HG03045 (cell line): ENCODE measurements at regions not wholly inside any gene's neighbourhood (a gene's known extent, or its start where the extent isn't known, plus 50 kb on each side); places are given as distances from the start of the nearest gene placed in this dataset.

Experiments used
- ATAC-seq: cut with Tn5 transposase; IDR thresholded peaks from one replicate; pipeline ENCODE4 v1.9.1; 2021; ENCODE audit warnings: mild to moderate bottlenecking, moderate library complexity; ENCODE audit not compliant: unreplicated experiment

GRCh38 chr19:30082611-30083010 is 140.6 kb downstream of the URI1 start:
- no peak for ATAC-seq

GRCh38 chr19:30083125-30083681 is 141.2 kb downstream of the URI1 start:
- no peak for ATAC-seq

- no peak for ATAC-seq
These were observed 141.7 kb downstream of the URI1 start for GRCh38 chr19:30083701-30084156.

GRCh38 chr19:30084390-30084819 is 142.4 kb downstream of the URI1 start:
- no peak for ATAC-seq

DNA sequence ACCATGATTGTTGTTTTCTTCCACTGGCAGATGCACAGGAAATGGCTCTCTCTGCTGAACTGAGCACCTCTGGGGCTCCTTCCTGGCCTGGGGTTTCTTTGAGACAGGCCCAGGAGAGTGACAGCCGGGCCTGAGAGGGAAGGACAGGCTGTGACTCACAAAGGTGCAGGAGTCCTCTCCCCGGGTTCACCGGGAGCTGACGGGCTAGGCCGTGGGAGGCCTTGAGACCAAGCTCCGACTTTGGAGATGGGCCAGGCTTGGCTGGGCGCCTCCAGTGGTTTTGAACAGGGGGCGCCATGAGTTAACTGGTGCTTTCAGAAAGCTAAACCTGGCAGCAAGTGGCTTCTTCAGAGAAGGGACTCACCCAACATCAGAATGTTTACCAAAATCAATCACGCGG is 143.4 kb downstream of the URI1 start:
- no peak for ATAC-seq

- ATAC-seq: no peak
These were observed 144.2 kb downstream of the URI1 start for GRCh38 chr19:30086220-30086619.

- no peak for ATAC-seq
These were observed 144.9 kb downstream of the URI1 start for GRCh38 chr19:30086916-30087315.

- no peak for ATAC-seq
These were observed 145.5 kb downstream of the URI1 start for GRCh38 chr19:30087381-30088138.

GRCh38 chr19:30088567-30088966 is 146.5 kb downstream of the URI1 start:
- ATAC-seq: no peak

- no peak for ATAC-seq
These were observed 147.1 kb downstream of the URI1 start for GRCh38 chr19:30089086-30089665.

- no peak for ATAC-seq
These were observed 148.4 kb downstream of the URI1 start for GRCh38 chr19:30090476-30090875.

DNA sequence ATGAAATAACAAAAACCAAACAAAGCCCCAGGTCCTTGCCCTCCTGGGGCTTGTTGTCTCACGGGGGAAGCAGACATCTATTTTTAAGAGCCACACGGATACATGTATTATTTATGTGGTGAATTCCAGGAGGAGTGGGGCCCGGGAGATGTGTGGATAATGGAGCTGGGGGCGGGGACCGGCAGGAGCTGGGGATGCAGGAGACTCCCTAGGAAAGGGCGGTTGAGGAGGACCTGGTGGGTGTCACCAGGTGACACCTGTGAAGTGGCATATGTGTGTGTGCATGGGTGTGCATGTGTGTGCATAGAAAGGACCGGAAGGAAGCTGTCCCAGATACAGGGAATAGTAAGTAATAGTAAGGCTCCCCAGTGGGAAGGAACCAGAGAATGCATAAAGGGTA is 148.9 kb downstream of the URI1 start:
- no peak for ATAC-seq

- ATAC-seq: no peak
These were observed 149.4 kb downstream of the URI1 start for GRCh38 chr19:30091456-30091855.

DNA sequence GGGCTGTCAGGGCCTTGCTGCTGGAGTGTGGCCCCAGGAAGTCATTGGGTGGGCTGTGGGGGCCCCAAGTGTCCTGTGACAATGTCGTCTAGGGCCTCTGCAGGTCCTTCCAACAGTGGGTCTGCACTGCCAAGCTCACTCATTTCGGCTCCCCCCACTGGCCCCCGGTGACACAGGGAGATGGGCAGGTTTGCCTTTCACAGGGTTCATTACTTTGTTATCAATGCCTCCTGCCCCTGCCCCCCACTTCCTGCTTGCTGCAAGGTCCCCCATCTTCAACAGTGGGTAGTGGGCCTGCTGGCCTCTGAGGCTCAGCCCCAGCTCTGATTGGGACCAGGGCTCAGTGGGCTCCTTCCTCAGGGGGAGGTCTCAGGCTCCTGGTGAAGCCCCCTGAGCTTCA is 149.8 kb downstream of the URI1 start:
- ATAC-seq: no peak

DNA sequence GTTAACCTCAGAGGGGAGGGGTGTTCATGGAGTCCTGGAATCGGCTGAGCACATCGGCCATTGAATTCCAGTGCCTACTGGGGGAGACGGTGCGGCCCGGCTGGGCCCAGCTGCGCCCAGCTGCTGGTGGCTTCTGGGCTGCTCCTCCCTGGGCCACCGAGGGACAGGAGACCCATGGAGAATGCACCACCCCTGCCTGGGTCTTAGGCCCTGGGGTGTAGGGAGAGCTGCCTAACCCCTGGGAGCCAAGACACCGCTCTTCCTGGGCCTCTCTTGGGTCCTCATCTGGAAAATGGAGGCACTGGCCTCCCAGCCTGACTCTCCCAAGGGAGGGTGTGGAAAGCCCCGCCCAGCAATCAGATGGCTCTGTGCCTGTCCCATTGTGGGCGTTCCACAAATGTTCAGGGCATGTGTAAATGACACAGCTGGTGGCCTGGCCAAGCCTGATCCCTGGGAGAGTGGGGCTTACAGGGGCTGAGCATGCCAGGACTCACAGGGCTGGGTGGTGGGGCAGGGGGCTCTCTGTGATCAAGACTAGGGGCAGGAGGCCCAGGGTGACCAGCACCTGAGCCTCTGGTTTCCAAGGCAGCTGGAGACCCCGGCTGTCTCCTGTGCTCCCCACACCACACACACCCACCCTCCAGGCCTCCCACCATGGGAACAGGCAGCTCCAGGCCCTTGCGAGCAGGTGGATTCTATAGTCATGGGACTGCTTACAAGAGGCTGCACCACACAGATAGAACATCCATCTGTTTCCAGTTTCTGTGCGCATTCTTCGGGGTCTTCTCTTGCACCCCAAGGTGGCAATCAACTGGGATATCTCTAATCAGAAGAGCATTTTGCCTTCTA is 150.9 kb downstream of the URI1 start:
- ATAC-seq: no peak

DNA sequence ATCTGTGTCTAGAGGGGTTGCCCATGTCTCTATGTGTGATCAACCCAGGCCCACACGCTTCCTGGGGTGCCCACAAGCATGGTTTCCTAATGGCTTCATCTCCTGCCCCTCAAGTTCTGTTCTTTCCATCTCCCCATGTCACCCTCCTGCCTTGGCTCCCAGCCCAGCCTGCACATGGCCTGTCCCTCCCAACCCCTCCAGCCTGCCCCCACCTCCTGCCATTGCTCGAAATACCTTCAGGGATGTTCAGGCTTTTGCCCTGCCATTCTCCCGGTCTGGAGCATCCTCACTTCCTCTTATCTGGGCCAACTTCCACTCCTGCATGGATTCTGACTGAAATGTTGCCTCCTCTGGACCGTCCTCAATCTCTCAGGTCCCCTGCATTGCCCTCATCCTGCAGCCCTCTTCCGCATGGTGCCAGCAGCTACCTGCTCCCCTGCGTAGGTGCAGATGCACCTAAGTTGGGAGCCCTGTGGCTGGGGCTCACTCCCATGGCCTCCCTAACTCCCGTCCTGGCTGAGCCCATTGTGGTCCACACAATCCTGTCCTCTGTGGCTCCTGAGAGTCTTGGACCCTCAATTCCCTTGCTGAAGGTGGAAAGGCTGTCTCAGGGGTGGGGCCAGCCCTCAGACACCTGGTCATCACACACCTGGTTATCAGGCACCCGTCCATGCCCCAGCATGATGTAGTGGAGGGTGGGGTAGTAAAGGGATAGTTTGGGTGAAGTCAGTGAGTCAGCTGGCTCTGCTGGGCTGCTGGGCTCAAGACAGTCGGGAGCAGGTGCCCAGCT is 152.1 kb downstream of the URI1 start:
- ATAC-seq: no peak

- ATAC-seq: no peak
These were observed 152.7 kb downstream of the URI1 start for GRCh38 chr19:30094756-30095140.

- no peak for ATAC-seq
These were observed 153.1 kb downstream of the URI1 start for GRCh38 chr19:30095171-30095570.

DNA sequence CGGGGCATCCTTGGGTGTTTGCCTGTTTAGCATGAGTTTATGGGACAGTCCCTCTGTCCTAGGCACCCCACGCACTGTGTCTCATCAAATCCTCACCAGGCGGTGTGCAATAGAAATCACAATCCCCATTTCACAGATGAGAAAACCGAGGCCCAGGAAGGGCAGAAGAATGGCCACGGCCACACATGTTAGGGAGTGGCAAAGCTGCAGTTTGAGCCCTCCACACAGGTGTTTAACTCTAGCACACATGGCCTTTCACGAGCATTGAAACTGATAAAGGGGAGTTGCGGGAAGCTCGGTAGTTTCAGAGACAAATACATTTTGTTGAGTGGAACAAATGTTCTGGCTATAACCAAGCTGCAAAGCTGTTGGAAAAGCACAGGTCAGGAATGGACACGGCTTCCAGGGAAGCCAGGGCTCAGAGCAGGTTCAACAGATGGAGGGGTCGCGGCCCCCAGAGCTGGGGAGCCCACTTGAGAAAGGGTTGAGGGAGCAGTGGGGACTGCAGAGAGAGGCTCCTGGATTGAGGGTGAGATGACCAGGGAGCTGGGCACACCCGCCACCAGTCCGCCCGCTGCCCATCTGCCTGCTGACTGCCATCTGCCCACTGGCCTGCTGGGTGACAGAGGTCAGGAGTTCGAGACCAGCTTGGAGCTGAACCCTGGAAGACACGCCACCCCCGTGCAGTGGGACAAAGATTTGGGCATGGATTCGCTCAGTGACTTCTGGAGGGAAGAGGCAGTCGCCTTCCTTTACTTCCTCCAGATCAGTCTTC is 154.7 kb downstream of the URI1 start:
- no peak for ATAC-seq

DNA sequence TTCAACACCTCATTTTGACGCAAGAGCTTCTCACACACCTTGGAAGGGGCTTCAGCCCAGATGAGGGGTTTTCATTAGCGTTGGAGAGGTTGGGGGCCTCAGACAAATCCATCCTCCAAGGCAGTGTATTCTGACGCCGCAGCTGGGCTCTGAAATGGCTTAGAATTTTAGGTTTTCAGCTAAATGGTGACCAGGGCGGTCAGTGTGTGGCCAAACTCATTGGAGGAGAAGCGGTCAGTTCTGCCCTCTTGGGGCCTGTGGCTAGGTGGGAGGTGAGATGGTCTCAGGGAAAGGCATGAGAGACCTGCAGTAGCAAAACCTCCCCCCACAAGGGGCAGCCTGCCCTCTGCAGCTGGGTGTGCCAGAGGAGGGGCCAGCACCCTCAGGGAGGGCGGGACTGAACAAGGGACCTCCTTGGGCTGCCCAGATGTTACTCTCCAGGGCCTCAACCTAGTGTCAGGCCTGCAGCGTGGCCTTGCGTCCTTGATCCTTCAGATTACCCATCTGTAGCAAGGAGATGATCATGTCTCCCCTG is 155.8 kb downstream of the URI1 start:
- ATAC-seq: no peak
